Osteoblast (primary cell): ENCODE measurements at regions not wholly inside any gene's neighbourhood (a gene's known extent, or its start where the extent isn't known, plus 50 kb on each side); places are given as distances from the start of the nearest gene placed in this dataset.

Experiments used
- DNase-seq: peaks from one replicate; pipeline ENCODE4 v3.0.0; 2011; ENCODE audit warnings: low spot score, mixed read lengths; ENCODE audit not compliant: insufficient read length; ENCODE audit errors: missing footprints
- H2AFZ ChIP-seq: 2 replicates; pipeline ENCODE4 v1.6.0; 2011; ENCODE audit warnings: mild to moderate bottlenecking, low read length
- H3K27ac ChIP-seq: 2 replicates; pipeline ENCODE4 v1.5.1; 2011; ENCODE audit warnings: mild to moderate bottlenecking, low read depth, low read length, moderate library complexity
- H3K27me3 ChIP-seq: 2 replicates; pipeline ENCODE4 v1.6.0; 2012; ENCODE audit warnings: mild to moderate bottlenecking, control low read depth, inconsistent platforms, low read length, moderate library complexity; ENCODE audit not compliant: insufficient read depth
- H3K36me3 ChIP-seq: 2 replicates; pipeline ENCODE4 v1.5.1; 2011; ENCODE audit warnings: mild to moderate bottlenecking, low read length, control low read depth, moderate library complexity; ENCODE audit not compliant: insufficient read depth
- H3K4me1 ChIP-seq: 2 replicates; pipeline ENCODE4 v1.5.1; 2011; ENCODE audit warnings: mild to moderate bottlenecking, low read length, control low read depth, moderate library complexity; ENCODE audit not compliant: insufficient read depth
- H3K4me2 ChIP-seq: 2 replicates; pipeline ENCODE4 v1.6.0; 2011; ENCODE audit warnings: mild to moderate bottlenecking, low read length; ENCODE audit not compliant: insufficient read depth
- H3K4me3 ChIP-seq: fragments of 200-600 bp; sonication (generic); 3 replicates; pipeline ENCODE4 v1.5.1; 2012; ENCODE audit warnings: mild to moderate bottlenecking, low read length, inconsistent platforms; ENCODE audit not compliant: insufficient read depth
- H3K79me2 ChIP-seq: 2 replicates; pipeline ENCODE4 v1.6.0; 2012; ENCODE audit warnings: mild to moderate bottlenecking, low read length, control low read depth, inconsistent platforms; ENCODE audit not compliant: insufficient read depth
- H3K9me3 ChIP-seq: 2 replicates; pipeline ENCODE4 v1.5.1; 2011; ENCODE audit warnings: low read depth, low read length, control low read depth
- H4K20me1 ChIP-seq: 2 replicates; pipeline ENCODE4 v1.6.0; 2012; ENCODE audit warnings: mild to moderate bottlenecking, low read length, control low read depth; ENCODE audit not compliant: insufficient read depth
- TF ChIP-seq, protein P1 (sequence below): IDR thresholded peaks from 2 replicates; pipeline ENCODE4 v1.5.1; 2011; ENCODE audit warnings: mild to moderate bottlenecking, low read depth, low read length, moderate library complexity; ENCODE audit errors: extremely low read depth

GRCh38 chr4:53928825-53929224, 135.6 kb downstream of the CHIC2 start:
- TF ChIP-seq, protein P1, sequence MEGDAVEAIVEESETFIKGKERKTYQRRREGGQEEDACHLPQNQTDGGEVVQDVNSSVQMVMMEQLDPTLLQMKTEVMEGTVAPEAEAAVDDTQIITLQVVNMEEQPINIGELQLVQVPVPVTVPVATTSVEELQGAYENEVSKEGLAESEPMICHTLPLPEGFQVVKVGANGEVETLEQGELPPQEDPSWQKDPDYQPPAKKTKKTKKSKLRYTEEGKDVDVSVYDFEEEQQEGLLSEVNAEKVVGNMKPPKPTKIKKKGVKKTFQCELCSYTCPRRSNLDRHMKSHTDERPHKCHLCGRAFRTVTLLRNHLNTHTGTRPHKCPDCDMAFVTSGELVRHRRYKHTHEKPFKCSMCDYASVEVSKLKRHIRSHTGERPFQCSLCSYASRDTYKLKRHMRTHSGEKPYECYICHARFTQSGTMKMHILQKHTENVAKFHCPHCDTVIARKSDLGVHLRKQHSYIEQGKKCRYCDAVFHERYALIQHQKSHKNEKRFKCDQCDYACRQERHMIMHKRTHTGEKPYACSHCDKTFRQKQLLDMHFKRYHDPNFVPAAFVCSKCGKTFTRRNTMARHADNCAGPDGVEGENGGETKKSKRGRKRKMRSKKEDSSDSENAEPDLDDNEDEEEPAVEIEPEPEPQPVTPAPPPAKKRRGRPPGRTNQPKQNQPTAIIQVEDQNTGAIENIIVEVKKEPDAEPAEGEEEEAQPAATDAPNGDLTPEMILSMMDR: no peak
- no peak overlapping the region for H3K4me3 ChIP-seq
- H3K4me1 ChIP-seq: peaks cover 52% of the 10 kb centered on the region
- H3K36me3 ChIP-seq: no peaks in the 10 kb centered on the region
- no peak for DNase-seq
- no peaks in the 10 kb centered on the region for H3K9me3 ChIP-seq
- no peak overlapping the region for H3K4me2 ChIP-seq
- no peaks in the 10 kb centered on the region for H3K79me2 ChIP-seq
- no peaks in the 10 kb centered on the region for H4K20me1 ChIP-seq
- no peak overlapping the region for H2AFZ ChIP-seq
- no peaks in the 10 kb centered on the region for H3K27me3 ChIP-seq
- H3K27ac ChIP-seq: peak overlapping the region; percentile 89

GRCh38 chr4:53925050-53925605, 139.3 kb downstream of the CHIC2 start:
- Histone ChIP-seq H3K4me2 (no peak overlapping the region), H4K20me1 (no peaks in the 10 kb centered on the region), H3K9me3 (no peaks in the 10 kb centered on the region), H3K4me1 (peaks cover 18% of the 10 kb centered on the region), H3K27me3 (no peaks in the 10 kb centered on the region), H3K79me2 (no peaks in the 10 kb centered on the region), H2AFZ (no peak overlapping the region), H3K27ac (no peak overlapping the region), H3K36me3 (no peaks in the 10 kb centered on the region), H3K4me3 (no peak overlapping the region)
- TF ChIP-seq, protein P1: no peak
- DNase-seq: no peak

GRCh38 chr4:53924333-53925049, 139.9 kb downstream of the CHIC2 start:
- H3K9me3 ChIP-seq: no peaks in the 10 kb centered on the region
- H3K4me3 ChIP-seq: no peak overlapping the region
- no peak for DNase-seq
- H3K36me3 ChIP-seq: no peaks in the 10 kb centered on the region
- H3K27me3 ChIP-seq: no peaks in the 10 kb centered on the region
- peaks cover 12% of the 10 kb centered on the region for H3K4me1 ChIP-seq
- no peaks in the 10 kb centered on the region for H3K79me2 ChIP-seq
- no peak overlapping the region for H3K4me2 ChIP-seq
- no peak overlapping the region for H2AFZ ChIP-seq
- no peak overlapping the region for H3K27ac ChIP-seq
- H4K20me1 ChIP-seq: no peaks in the 10 kb centered on the region
- TF ChIP-seq, protein P1: no peak

- DNase-seq: no peak
- Histone ChIP-seq H3K27ac (no peak overlapping the region), H3K79me2 (no peaks in the 10 kb centered on the region), H4K20me1 (no peaks in the 10 kb centered on the region), H2AFZ (no peak overlapping the region), H3K4me2 (no peak overlapping the region), H3K27me3 (no peaks in the 10 kb centered on the region), H3K4me1 (peaks cover 6% of the 10 kb centered on the region), H3K9me3 (no peaks in the 10 kb centered on the region), H3K36me3 (no peaks in the 10 kb centered on the region), H3K4me3 (no peak overlapping the region)
- TF ChIP-seq, protein P1: no peak
These were observed 140.5 kb downstream of the CHIC2 start for GRCh38 chr4:53923921-53924320.
